C4-2B (cell line): ENCODE measurements at regions not wholly inside any gene's neighbourhood (a gene's known extent, or its start where the extent isn't known, plus 50 kb on each side); places are given as distances from the start of the nearest gene placed in this dataset.

Source experiments
- H3K27ac ChIP-seq: fragments of 450-650 bp; 2 replicates; pipeline ENCODE4 v1.5.1; 2017
- ZFX ChIP-seq: fragments of 450-650 bp; IDR thresholded peaks from 2 replicates; pipeline ENCODE4 v1.6.1; 2017
- TF ChIP-seq, protein P1 (sequence below): fragments of 450-650 bp; conservative IDR thresholded peaks from 2 replicates; pipeline ENCODE4 v1.5.1; 2017; ENCODE audit warnings: mild to moderate bottlenecking

DNA sequence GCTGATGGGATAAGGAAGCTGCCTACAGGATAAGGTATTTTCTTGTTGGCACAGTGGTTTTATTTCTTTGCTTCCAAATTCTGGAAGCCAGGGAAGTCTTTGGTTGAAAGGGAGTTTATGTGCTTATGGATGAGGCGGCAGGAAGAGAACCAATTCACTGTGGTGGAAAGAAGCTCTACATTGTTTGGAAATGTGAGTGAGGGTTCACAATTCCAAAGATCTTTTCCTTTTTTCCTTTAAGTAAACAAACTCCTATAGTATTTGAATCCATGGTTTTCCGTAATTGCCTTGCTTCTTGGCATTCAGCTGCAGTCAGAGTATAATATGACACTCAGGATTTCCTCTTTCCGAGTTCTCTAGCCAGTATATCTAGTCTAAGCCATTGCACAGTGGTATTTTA, 86.2 kb downstream of the TEX29 start:
- TF ChIP-seq ZFX: no peak
- TF ChIP-seq, protein P1, sequence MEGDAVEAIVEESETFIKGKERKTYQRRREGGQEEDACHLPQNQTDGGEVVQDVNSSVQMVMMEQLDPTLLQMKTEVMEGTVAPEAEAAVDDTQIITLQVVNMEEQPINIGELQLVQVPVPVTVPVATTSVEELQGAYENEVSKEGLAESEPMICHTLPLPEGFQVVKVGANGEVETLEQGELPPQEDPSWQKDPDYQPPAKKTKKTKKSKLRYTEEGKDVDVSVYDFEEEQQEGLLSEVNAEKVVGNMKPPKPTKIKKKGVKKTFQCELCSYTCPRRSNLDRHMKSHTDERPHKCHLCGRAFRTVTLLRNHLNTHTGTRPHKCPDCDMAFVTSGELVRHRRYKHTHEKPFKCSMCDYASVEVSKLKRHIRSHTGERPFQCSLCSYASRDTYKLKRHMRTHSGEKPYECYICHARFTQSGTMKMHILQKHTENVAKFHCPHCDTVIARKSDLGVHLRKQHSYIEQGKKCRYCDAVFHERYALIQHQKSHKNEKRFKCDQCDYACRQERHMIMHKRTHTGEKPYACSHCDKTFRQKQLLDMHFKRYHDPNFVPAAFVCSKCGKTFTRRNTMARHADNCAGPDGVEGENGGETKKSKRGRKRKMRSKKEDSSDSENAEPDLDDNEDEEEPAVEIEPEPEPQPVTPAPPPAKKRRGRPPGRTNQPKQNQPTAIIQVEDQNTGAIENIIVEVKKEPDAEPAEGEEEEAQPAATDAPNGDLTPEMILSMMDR: no peak
- no peak overlapping the region for H3K27ac ChIP-seq

DNA sequence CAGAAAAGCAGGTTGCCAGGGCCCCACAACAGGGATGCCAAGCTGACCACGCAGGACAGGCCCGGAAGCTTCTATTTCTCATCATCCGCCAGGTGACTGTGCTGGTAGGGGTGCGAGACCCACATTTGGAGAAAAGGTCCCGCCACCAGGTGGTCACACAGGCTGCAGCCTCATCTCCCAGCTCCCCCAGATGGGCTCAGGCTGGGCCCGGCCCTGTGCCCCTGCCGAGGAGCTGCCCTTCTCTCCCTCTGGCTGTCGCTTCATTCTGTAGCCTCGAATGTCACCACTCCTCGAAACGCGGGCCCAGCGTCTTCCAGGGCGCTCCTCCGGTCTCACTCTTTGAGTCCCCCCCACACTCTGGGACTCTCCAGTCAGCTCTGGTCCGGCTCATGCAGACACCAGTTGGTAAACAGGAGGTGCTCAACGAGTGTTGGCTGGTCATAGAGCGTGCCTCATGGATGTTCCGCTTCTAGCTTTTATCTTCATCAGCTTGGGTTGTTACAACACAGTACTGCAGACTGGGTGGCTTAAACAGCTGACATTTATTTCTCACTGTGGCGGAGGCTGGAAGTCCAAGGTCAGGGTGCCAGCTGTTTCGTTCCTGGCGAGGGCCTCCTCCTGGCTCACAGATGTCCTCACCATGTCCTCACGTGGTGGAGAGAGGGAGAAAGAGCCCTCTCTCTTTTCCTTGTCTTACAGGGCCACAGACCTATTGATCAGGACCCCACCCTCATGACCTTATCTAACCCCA, 87.1 kb downstream of the TEX29 start:
- TF ChIP-seq, protein P1: no peak
- no peak for TF ChIP-seq ZFX
- no peak overlapping the region for H3K27ac ChIP-seq

DNA sequence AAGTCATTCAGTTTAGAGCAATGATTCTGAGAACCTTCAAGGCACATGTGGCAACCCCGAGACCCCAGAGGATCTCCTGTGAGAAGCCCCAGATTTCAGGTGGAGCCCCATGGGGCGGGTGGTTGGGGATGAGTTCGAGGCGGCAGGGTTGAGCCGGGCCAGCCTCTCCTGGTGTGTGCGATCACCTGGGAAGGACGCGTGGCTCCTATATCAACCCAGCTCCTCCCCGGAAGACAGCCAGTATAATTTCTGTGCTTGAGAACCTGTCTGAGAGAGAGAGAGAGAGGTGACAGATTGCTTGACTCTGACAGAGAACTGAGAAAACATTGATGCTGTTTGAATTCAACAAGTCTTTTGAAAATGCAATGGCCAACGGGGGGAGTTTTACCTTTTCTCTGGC, 89.0 kb downstream of the TEX29 start:
- TF ChIP-seq, protein P1: no peak
- TF ChIP-seq ZFX: no peak
- no peak overlapping the region for H3K27ac ChIP-seq

DNA sequence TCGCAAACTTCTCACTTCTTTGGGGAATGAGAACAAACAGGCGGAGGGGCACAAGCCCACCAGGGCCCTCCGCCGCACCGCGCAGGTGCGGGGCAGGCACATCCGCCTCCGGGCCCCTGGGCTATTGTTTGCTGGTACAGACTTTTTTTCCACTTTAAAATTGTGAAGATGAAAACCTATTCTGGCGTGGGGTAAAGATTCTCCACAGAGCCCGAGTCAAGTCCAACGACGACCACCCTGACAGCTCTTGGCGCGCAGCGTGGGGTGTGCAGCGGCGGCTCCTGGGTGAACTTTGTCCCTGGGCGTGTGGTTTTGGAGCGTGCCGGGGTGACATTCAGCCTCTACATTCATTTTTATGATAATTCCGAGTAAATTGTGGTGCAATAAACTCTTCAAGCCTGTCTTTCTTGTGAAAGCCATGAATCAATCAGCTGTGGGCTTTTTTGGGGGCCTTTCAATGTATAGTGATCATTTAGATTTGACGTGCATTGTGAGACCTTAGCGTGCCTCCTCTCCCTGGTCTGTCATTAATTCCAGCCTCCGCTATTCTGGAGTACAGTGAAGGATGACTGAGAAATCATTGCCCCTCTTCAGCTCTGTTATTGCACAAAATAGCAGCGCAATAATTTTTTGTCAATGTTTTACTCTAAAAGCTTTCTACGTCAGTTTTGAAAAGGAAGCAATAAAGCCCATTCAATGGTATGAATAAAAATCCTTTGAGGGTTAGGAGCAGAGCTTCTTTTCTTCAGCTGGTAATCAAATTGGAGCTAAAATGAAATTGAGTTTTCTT, 90.0 kb downstream of the TEX29 start:
- TF ChIP-seq, protein P1: no peak
- no peak for TF ChIP-seq ZFX

DNA sequence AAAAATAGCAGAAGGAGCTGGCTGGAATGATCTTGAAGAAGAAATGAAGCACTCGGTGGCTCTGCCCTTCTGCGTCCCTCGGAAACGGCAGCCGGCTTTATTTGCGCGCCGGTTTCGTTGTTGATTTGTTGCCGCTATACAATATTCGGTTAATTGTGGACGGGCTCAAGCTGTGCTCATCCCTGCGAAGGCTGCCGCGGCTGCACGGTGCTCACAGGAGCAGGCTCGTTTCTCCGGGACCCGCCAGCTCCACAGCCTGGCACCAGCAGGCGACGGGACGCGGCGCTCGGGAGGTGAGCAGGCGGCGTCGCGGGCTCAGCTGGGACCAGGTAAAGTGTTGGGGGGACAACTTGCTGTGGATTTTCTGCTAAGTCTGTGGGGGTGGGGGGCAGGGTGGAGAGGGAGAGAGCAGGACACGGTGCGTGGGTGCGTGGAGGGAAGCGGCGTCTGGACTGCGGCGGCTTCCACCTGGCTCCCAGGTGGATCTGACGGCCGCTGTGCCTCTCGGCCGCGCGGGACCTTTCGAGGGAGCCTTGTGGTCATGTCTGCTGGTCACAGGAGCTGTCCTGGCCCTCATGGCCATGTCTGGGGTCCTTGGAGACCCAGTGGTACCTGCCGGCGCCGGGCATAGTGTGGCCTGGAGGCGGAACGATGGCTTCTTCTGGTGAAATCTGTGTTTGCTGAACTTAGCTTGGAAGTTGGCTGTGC, 90.9 kb downstream of the TEX29 start:
- H3K27ac ChIP-seq: no peak overlapping the region
- TF ChIP-seq ZFX: no peak
- TF ChIP-seq, protein P1: no peak

More for the DNA sequence above, 90.0 kb downstream of the TEX29 start:
- H3K27ac ChIP-seq: no peak overlapping the region

DNA sequence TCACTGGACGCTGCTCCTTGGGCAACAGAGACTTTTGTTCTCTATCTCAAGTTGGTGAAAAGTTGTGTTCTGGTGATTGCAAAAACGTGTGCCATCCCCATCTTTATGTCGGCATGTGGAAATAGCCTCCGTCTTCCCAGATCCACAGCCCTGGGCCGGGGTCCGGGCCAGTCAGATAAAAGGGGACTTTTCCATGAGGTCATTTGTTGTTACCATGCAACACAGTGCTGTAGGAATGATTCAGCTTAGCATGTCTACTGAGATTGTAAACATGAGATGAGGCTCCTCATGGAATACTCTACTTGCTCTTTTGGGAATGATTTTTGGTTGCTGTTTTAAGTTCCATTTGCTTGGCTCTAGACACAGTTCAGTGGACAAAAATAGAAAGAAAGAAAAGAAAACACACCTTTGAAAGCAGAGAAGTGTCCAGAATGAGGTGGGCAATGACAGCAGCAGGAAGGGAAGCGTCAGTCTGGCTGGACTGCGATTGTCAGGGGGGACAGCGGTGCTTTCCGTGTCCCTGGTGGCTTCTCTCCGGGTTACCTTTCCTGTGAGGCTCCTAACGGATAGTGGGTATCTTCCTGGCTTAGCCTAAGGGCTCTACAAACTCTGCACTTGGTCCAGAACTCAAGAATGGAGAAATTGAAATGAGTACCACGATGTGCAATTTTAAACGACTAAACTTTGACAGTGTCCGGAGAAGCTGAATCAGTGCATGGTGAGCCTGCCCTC, 91.6 kb downstream of the TEX29 start:
- no peak overlapping the region for H3K27ac ChIP-seq
- TF ChIP-seq, protein P1: no peak
- no peak for TF ChIP-seq ZFX
